ENCODE measurements at regions not wholly inside any gene's neighbourhood (a gene's known extent, or its start where the extent isn't known, plus 50 kb on each side); places are given as distances from the start of the nearest gene placed in this dataset.

DNA sequence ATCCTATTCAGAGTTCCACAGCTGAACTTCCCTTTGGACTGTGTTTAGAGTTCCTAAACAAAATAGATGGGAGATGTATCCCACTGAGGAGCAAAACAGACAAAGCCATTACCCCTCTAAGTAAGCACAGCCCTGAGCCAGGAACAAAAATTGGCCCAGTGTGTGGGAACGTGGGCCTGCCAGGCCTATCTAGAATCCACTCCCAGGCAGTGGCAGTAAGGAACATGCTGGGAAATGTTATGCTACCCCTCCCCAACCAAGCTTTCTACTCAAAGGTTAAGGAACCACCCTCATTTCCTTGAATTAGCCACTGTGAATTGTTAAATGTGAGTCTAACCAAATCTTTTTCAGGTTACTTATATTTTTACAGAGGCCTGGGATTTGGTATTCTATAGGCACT lies 405.1 kb upstream of the PTGER4 start:
- no peak for DNase-seq

DNA sequence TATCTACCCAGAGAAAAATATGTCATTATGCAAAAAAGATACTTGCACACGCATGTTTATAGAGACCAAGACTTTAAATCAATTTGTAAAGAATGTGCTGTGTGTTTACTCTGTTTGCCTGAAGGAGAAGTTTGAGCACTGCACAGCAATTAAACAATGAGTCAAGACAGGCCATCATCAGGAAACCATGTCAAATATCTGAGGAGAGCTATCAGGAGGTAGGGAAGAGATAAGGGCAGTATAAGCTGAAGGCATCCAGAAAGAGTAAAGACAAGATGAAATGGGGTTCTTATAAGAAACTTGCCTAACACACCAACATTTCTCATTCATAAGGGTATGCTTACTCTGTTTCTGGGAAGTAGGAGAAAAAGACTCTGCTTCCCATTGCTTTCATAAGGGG lies 405.8 kb upstream of the PTGER4 start:
- no peak for DNase-seq

DNA sequence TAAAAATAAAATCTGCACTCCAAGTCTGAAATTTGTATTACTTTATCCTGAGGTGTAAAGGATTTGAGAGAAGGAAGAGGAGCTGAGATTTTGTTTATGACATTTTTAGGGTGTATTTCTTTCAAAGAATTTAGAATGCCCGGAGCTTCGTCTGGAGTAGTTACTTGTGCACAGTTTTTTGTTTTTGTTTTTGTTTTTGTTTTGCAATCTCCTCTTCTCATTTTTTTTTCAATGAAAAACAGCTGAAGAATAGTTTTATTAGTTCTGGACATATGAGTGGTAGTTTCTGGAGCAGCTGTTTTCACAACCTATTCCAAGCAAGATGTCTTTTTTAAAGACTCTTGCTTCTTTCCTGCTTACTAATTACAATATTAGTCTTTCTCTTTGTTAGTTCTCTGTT lies 408.2 kb upstream of the PTGER4 start:
- no peak for DNase-seq

DNA sequence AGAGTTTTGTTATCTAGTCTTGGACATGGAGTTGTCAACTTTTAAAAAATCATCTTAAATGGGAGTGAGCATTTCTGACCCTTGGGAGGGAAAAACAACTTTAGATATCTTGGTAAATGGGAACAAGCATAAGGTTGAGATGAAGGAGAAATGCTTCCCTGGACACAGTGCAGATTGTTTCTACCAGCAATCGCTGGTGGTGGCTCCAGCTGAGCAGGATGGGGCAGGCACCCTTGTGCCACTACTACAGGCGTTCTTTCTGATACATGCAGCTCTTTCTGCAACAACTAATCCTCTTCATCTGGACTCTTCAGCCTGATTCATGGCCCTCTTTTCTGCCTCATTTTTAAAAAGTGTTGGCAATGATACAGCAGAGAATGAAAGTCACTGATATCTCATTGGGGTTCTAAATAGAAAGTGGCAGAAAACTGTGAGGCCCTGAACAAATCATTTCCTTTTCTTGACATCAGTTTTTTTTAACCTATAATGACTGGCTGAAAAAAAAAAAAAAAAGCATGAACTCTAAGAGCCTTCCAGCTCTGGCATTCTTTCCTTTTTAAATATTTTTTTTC lies 409.4 kb upstream of the PTGER4 start:
- DNase-seq, result no peak

DNA sequence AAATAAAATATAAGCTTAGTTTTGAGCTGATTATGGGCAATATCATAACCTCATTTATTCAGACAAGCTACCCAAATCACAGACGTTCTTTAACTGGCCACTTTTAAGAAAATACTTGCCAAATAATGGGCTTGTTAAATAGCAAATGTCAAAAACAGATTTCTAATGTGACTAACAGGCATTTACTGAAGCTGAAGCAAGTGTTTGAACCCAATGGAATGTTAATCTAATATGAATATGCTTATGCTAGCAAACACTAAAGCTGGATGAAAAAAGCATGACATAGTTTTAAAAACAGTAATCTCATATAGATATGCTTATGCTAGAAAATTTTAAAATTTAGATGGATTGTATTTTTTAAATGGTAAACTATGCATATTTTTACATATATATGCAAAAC lies 411.6 kb upstream of the PTGER4 start:
- DNase-seq, result no peak

DNA sequence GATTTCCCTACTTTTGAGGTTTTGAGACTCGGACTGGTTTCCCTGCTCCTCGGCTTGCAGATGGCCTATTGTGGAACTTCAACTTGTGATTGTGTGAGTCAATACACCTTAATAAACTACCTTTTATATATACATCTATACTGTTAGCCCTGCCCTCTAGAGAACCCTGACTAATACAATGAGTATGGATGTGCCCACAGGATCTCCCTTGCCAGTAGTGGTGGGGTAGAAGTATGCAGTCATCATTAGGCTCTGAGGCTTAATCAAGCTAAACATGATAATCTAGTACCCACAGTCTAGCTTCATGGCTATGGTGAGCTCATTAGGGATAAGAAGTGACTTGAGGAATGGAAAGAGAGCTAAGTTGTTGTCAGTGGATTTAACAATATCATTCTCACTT lies 412.8 kb upstream of the PTGER4 start:
- DNase-seq, result no peak

DNA sequence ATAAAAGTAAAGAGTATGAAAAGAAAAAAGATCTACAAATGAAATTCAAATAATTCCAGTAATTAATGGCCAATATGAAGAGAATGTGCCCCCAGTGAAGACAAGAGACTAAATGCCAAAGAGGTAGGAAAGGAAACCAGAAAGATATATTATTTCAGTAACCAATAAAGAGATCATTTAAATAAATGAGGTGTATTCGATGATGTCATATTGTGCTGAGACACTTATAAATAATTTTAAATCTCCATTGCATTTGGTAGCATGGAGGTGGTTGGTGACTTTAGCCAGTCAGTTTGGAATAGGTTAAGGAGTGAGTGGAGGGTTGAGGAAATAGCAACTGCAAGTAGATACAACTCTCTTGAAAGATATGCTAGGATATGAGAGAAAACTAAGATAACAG lies 417.7 kb upstream of the PTGER4 start:
- DNase-seq, result no peak

DNA sequence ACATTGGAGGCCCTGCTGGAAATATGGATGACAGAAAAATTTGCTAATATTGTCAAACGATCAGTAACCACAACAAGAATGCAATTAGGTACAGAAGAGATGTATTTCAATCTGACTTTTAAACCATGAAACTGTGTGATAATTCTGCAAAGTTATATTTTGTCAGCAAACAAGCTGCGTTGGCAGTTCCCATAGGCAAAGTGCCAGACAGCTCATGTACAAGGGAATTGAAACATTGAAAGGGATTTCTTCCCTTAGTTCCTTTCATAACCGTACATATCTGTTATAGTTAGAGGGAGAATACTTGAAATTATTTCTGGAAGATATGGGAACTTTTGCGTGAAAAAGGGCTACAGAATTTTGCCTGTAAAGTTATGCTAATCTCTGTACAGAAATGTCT lies 419.4 kb upstream of the PTGER4 start:
- no peak for DNase-seq

DNA sequence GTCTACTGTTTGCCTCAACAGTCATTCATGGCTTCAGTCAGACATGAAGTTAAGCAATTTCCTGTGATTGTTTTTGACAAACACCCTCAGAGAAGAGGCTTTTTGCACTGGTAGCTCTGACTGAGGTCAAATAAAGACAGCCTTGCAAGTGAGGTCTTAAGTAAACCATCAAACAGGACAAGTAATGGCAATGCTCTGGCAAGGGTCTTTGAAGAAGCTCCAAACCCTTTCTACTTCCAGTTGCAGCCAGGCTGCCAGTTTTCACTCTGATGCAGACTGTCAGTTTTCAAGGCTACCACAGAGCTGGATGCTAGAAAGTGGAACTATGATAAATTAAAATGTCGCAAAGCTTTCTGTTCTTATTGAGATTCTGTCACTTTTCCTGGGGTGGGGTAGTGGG lies 421.5 kb upstream of the PTGER4 start:
- no peak for DNase-seq

DNA sequence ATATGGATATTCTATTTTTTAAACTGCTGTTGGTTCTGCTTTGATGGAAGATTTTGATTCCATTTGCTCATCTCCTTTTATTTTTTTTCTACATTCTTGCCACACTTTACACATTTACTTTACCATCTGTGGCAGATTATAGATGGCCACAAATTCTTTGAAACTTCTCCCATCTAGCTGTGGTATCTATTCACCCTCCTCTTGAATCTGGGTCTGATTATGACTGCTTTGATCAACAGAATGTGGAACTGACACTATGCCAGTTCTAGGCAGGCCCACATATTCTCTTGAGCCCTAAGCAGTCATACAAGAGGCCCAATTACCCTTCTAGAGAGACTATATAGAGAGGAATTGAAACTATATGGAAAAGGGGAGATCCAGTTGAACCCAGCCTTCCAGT lies 439.0 kb upstream of the PTGER4 start:
- no peak for DNase-seq

DNA sequence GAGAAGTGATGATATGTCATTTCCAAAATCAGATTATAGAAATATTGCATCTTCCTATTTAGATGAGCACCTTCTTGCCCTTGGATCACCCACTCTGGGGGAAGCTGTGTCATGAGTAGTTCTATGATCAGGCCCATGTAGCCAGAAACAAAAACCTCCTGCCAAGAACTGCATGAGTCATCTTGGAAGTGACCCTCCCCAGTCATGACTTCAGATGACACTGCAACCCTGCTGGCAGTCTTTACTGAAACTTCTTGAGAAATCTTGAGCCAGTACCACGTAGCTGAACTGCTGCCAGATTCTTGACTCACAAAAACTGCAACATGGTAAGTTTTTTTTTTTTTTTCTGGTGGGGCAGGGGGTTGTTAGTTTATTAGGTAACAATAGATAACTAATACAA lies 439.6 kb upstream of the PTGER4 start:
- peak; percentile 29 for DNase-seq

DNA sequence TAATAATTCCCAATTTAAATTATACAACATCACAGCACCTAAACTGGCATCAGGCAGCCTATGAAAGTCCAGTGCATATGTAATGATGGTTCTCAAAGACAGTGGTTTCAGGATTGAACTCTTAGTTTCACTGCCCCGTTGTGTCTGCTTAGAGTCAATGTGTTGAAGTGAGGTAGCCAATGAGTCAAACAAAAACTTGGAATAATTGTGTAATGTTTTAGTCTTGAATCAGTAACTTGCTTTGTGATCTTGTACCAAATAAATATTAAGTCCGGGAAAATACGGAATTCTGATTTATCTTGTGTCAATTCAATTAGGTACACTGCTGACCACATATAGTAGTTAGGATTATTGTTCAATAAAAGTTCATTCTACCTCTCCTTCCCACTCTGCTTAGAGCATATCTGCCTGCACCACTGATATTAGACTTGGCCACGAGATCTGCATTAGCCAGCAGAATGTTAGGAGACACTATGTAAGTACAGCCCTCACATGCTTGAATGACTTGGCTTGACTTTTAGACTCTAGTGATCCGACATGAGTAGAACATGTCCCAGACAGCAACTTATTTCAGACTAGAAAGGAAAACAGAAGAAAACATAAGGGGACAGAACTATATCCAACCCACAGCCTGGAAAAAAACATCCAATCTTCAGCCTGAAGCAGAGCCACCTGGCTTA lies 441.5 kb upstream of the PTGER4 start:
- no peak for DNase-seq

DNA sequence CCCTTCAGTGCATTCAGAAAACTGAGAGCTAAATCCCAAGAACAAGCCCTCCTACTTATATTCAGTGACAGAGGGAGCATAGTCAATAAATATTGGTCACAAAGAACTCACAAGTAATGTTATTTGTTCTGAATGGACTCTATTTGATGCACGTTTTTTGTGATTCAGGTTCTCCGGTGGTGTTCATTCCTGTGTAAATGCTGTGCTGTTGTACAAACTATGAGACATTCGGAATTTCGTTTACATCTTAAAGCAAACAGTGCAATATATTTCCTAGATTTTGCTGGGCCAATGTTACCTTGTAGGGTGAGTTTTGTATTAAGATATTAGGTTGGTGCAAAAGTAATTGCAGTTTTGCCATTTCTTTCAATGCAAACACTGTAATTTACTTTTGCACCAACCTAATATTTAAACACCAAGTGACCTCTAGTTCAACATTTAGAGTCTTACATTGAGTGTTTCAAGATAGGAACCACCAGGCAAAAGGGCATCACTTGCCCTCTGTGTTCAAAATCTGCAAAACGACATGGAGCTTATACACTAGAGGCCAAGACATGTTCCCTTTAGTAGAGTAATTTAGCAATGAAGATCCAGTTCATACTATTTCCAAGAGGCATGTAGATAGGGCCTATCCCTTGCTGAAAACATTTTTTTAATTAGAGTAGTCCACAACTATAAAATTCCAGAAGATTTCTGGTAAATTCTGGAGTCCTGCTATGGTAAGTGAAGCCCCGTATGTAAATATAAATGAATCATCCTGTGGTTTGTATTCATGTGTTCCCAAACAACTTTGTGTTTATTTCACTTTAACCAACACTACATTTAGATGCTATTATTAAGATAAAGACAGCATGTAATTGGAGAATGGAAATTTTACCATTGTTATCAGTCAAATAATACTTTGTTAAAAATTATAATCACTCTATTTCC lies 444.0 kb upstream of the PTGER4 start:
- DNase-seq, result no peak

DNA sequence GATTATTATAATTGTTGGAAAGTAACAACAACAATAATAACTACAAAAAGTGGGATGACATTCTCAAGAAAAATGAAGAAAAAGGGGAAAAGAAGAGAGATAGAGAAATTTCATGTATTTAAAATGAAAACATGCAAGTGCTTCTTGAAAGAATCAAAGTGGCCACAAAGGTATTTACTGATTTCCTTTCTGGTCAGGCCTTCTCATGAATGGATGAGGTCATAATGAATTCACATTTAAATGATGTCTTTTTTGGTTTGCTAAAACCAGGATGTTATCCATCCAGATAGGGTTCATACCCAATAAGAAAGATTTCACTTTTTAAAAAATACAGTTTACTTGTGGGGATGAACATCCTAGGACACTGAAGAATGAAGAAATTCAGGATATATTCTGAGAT lies 446.4 kb upstream of the PTGER4 start:
- DNase-seq, result no peak

DNA sequence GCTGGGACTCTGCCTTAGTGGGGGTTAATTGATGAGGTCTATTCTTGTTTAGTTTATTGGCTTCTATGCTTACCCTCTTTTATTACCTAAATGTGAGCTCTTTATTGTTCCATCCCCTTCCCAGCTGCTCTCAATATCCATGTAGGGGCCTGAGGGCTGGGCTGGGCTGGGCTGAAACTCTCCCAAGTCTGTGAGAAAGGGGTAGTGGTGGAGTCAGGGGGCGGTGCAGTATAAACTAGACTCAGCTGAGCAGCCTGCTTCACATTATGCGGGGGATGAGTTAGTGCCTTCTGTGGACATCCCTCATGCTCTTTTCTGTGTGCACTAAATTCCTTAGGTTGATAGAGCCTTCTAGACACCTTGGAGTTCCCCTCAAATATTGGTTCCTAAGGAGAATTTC lies 451.8 kb upstream of the PTGER4 start:
- no peak for DNase-seq

DNA sequence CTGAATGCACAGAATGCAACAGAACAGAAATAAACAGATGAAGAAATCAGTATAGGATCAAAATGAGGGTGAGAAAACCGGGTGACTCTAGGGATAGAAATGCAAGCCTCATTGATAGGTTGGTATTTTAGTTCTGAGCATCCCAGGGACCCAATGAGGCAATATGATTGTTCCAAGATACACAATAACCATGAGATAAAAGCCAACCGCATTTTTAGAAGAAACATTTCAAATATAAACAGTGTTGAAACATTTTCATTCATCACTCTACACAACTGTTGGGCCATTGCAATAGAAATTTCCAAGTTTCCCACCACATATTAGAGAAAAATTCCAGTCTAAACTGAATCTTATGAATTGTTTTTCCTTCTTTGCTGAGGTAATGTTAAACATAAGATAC lies 452.3 kb upstream of the PTGER4 start:
- DNase-seq, result no peak

DNA sequence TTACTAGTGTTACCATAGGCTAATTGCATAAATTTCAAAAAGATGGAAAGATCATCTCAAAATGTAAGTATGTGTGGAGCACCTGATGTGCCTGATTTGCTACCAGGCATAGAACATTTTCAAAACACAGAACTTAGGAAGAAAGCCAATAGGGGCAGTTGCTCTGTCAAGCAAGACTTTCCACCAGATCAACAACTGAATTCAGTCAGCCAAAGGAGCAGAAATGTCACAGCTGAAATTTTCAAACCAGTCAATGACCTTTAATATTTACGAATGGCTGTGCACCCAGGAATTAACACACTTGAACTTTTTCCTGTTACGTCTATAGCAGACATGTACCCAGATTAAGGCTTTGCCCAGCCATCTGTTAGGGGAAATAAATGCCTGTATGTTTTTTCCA lies 452.8 kb upstream of the PTGER4 start:
- no peak for DNase-seq

DNA sequence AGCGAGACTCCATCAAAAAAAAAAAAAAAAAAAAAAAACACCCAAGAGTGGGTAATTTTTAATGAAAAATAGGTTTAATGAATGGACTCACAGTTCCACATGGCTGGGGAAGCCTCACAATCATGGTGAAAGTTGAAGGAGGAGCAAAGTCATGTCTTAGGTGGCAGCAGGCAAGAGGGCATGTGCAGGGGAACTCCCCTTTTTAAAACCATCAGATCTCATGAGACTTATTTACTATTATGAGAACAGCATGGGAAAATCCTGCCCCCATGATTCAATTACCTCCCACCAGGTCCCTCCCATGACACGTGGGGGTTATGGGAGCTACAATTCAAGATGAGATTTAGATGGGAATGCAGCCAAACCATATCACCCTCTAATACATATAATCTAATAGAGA lies 454.6 kb upstream of the PTGER4 start:
- DNase-seq, result peak; percentile 33

DNA sequence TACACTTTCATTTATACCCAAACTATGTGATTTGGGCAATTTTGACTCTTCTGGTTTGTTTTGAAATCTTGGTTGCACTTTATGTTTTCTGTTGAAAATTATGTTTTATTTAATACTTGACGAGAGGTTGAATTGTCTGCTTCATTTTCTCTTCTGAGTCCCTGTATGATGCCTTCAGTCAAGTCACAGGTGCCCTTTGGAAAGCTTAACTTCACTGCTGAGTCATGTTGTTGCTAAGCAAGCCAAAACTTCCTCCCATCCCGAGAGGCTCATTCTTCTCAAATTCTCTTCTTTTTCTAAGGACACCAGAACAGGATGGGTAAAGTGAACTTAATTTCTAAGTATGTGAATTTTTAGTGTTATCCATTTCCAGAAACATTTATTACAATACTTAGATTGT lies 455.3 kb upstream of the PTGER4 start:
- no peak for DNase-seq

DNA sequence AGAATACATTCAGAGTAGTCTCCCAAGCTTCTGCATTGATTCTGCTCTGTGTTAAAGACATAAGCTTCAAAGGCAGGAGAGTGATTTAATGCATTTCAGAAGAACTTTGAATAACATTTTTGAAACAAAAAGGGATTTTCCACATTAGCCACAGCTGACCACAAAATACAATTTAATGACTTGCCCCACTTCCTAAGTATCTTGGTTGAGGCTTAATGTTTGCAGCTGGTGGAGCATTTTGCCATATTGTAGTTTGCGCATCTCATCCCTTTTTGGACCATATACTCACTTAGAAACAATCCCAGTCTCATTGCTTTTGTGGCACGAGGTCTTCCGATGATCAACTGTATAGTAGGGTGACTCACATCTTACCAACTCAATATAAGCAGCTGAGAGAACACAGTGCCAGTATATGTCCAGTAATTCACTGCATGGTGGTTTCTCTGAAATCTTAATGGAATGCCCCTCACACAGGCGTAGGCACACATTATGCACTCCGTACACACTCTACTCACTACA lies 455.8 kb upstream of the PTGER4 start:
- DNase-seq, result no peak

DNA sequence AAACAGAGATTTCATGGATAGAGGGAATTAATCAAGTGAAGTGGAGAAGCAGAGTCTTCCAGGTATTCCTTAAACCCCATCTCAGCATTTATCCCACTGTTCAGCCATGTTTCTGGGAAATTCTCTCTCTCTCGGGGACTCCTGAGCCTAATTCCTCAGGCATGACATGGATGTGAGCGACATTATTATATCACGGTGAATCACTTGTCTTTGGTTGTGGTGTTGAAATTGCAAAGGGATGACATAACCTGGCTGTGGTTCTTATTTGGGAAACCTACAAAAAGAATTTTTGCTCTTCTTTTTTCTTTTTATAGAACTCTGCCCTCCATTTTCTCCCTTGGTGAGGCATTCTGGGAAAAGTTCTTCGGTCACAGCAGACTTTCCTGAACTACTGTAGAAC lies 457.9 kb upstream of the PTGER4 start:
- DNase-seq, result no peak

DNA sequence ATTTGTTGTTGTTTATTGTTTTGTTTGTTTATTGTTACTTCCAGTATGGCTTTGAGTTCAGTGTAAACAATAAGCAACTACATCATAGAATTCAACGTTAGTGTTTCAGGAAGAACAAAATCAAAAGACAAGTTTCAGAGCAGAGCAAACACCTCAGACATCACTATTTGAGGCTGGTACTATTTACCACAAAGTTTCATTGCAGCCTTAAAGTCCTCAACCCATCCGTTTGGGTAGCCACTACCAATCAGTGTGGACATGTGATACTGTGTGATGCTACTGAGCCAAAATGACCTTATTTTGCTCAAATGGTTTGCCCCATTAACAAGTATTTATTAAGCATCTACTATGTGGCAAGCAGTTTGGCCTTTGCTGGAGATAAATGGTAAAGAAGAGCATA lies 458.5 kb upstream of the PTGER4 start:
- DNase-seq, result no peak

DNA sequence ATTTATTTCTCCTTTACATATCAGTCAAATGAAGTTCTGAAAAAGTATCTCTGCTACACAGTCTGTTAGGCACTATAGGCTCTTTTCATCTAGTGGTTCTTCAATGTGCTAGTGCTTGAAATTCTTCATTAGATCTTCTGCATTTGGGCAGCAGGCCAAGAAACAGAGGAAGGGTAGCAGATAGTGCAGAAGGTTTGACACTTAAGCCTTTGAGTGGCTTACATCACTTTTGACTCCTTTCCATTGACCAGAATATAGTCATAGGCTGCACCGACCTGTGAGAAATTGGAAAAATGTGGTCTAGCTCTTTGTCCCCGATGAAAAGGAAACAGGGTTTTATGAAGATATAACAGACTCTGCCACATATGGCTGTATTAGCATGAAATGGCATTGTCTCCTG lies 459.5 kb upstream of the PTGER4 start:
- DNase-seq, result no peak

DNA sequence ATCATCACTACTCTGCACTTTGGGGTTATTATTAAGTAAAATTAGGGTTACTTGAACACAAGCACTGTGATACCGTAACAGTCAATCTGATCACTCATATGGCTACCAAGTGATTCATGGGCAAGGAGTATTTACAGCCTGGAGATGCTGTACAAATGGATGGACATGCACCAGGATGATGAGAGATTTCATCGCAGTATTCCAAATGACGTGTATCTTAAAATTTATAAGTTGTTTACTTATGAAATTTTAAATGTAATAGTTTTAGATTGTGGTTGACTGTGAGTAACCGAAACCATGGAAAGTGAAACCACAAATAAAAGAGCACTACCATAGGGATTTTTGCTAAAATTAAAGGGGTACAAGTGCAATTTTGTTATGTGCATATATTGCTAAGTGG lies 462.2 kb upstream of the PTGER4 start:
- DNase-seq, result no peak
